HEK293T (cell line): ENCODE measurements at regions not wholly inside any gene's neighbourhood (a gene's known extent, or its start where the extent isn't known, plus 50 kb on each side); places are given as distances from the start of the nearest gene placed in this dataset.

Source experiments
- CTCF ChIA-PET: fragments of 350-600 bp; formaldehyde crosslinking; extraction: SDS; loops from one replicate; lab custom pipeline; 2021; ENCODE audit warnings: antibody characterized with exemption, inconsistent platforms; lab: Yijun Ruan, JAX
- POLR2A ChIA-PET: fragments of 350-600 bp; formaldehyde crosslinking; extraction: SDS; loops from one replicate; lab custom pipeline; 2020; ENCODE audit warnings: antibody characterized with exemption, inconsistent platforms; lab: Yijun Ruan, JAX
- DNase-seq: peaks from one replicate; pipeline ENCODE4 v3.0.0; 2012; ENCODE audit warnings: mixed read lengths; ENCODE audit errors: extremely low spot score
- ARNT ChIP-seq: fragments of 450-650 bp; IDR thresholded peaks from 2 replicates; pipeline ENCODE4 v1.6.1; 2017; ENCODE audit warnings: mild to moderate bottlenecking
- BHLHE40 ChIP-seq: fragments of 450-650 bp; IDR thresholded peaks from 2 replicates; pipeline ENCODE4 v1.6.1; 2016; ENCODE audit warnings: mild to moderate bottlenecking, moderate library complexity, borderline replicate concordance
- CTBP1 ChIP-seq: fragments of 450-650 bp; IDR thresholded peaks from 2 replicates; pipeline ENCODE4 v1.6.1; 2016; ENCODE audit warnings: borderline replicate concordance
- ELF4 ChIP-seq: fragments of 450-650 bp; IDR thresholded peaks from 2 replicates; pipeline ENCODE4 v1.6.1; 2017; ENCODE audit warnings: antibody characterized with exemption
- FOXA1 ChIP-seq: fragments of 450-650 bp; IDR thresholded peaks from 2 replicates; pipeline ENCODE4 v1.6.1; 2016; ENCODE audit warnings: mild to moderate bottlenecking
- FOXK2 ChIP-seq: fragments of 450-650 bp; IDR thresholded peaks from 2 replicates; pipeline ENCODE4 v1.6.1; 2016; ENCODE audit warnings: mild to moderate bottlenecking
- FOXM1 ChIP-seq: fragments of 450-650 bp; IDR thresholded peaks from 2 replicates; pipeline ENCODE4 v1.6.1; 2017; ENCODE audit warnings: mild to moderate bottlenecking, borderline replicate concordance
- HDGF ChIP-seq: fragments of 450-650 bp; IDR thresholded peaks from 2 replicates; pipeline ENCODE4 v1.6.1; 2017; ENCODE audit warnings: antibody characterized with exemption, borderline replicate concordance
- L3MBTL2 ChIP-seq: fragments of 450-650 bp; conservative IDR thresholded peaks from 2 replicates; pipeline ENCODE4 v1.6.1; 2016; ENCODE audit warnings: mild to moderate bottlenecking
- LEF1 ChIP-seq: fragments of 450-650 bp; IDR thresholded peaks from 2 replicates; pipeline ENCODE4 v1.6.1; 2017; ENCODE audit warnings: mild to moderate bottlenecking, borderline replicate concordance
- NFRKB ChIP-seq: fragments of 450-650 bp; IDR thresholded peaks from 2 replicates; pipeline ENCODE4 v1.6.1; 2016; ENCODE audit warnings: mild to moderate bottlenecking, moderate library complexity
- PKNOX1 ChIP-seq: fragments of 450-650 bp; IDR thresholded peaks from 2 replicates; pipeline ENCODE4 v1.6.1; 2016
- SP1 ChIP-seq: fragments of 450-650 bp; IDR thresholded peaks from 2 replicates; pipeline ENCODE4 v1.6.1; 2017
- SUZ12 ChIP-seq: fragments of 450-650 bp; IDR thresholded peaks from 2 replicates; pipeline ENCODE4 v1.6.1; 2016; ENCODE audit warnings: mild to moderate bottlenecking
- TARDBP ChIP-seq: fragments of 450-650 bp; IDR thresholded peaks from 2 replicates; pipeline ENCODE4 v1.6.1; 2016
- ZNF384 ChIP-seq: fragments of 450-650 bp; IDR thresholded peaks from 2 replicates; pipeline ENCODE4 v1.6.1; 2016

GRCh38 chr5:167871091-167871490, 420.4 kb upstream of the WWC1 start:
- CTCF ChIA-PET, result no interaction called here
- no peak for DNase-seq
- no peak for TF ChIP-seq FOXA1
- TF ChIP-seq CTBP1, result no peak
- no peak for TF ChIP-seq FOXM1
- TF ChIP-seq SUZ12, result no peak
- TF ChIP-seq L3MBTL2, result no peak
- no peak for TF ChIP-seq PKNOX1
- no peak for TF ChIP-seq SP1
- TF ChIP-seq FOXK2, result no peak
- TF ChIP-seq BHLHE40, result no peak
- no peak for TF ChIP-seq ZNF384
- TF ChIP-seq LEF1, result no peak
- TF ChIP-seq HDGF, result no peak
- TF ChIP-seq ARNT, result no peak
- no peak for TF ChIP-seq TARDBP
- TF ChIP-seq ELF4, result no peak
- no peak for TF ChIP-seq NFRKB
- POLR2A ChIA-PET, result no interaction called here

- DNase-seq, result no peak
- POLR2A ChIA-PET, result no interaction called here
- CTCF ChIA-PET, result no interaction called here
- TF ChIP-seq BHLHE40 (no peak), FOXK2 (no peak), PKNOX1 (no peak), FOXM1 (no peak), FOXA1 (no peak), SP1 (no peak), TARDBP (no peak), L3MBTL2 (no peak), HDGF (no peak), ARNT (no peak), LEF1 (no peak), NFRKB (no peak), CTBP1 (no peak), ZNF384 (no peak), SUZ12 (no peak), ELF4 (no peak)
Measured at GRCh38 chr5:167872791-167873190, 418.7 kb upstream of the WWC1 start.

GRCh38 chr5:167877114-167877722, 414.2 kb upstream of the WWC1 start:
- CTCF ChIA-PET, result no interaction called here
- POLR2A ChIA-PET, result no interaction called here
- no peak for DNase-seq
- no peak for TF ChIP-seq BHLHE40
- TF ChIP-seq ARNT, result no peak
- no peak for TF ChIP-seq FOXM1
- TF ChIP-seq ELF4, result no peak
- no peak for TF ChIP-seq L3MBTL2
- TF ChIP-seq FOXK2, result no peak
- TF ChIP-seq FOXA1, result no peak
- no peak for TF ChIP-seq PKNOX1
- no peak for TF ChIP-seq SUZ12
- no peak for TF ChIP-seq SP1
- no peak for TF ChIP-seq NFRKB

GRCh38 chr5:167877924-167878323, 413.5 kb upstream of the WWC1 start:
- POLR2A ChIA-PET, result no interaction called here
- CTCF ChIA-PET, result no interaction called here
- TF ChIP-seq FOXM1 (no peak), HDGF (no peak), ARNT (no peak), ELF4 (no peak), TARDBP (no peak), PKNOX1 (no peak), FOXK2 (no peak), SUZ12 (no peak), ZNF384 (no peak), FOXA1 (no peak), LEF1 (no peak), NFRKB (no peak), BHLHE40 (no peak), SP1 (no peak), L3MBTL2 (no peak), CTBP1 (no peak)
- DNase-seq, result no peak

- ChIA-PET POLR2A (no interaction called here), CTCF (no interaction called here)
- TF ChIP-seq PKNOX1 (no peak), SUZ12 (no peak), ELF4 (no peak), L3MBTL2 (no peak), CTBP1 (no peak), NFRKB (no peak), TARDBP (no peak), ZNF384 (no peak), ARNT (no peak), FOXM1 (no peak), HDGF (no peak), FOXK2 (no peak), SP1 (no peak), FOXA1 (no peak), LEF1 (no peak), BHLHE40 (no peak)
- DNase-seq, result no peak
Measured at GRCh38 chr5:167880420-167880819, 411.0 kb upstream of the WWC1 start.
